Lower lobe of right lung (tissue), 2 donors: ENCODE measurements at regions not wholly inside any gene's neighbourhood (a gene's known extent, or its start where the extent isn't known, plus 50 kb on each side); places are given as distances from the start of the nearest gene placed in this dataset.

Experiments used
- ATAC-seq, 2 donors: fragments of 200-7000 bp; cut with Tn5 transposase; one replicate each; pipeline ENCODE4 v1.9.1; 2020 to 2022; ENCODE audit warnings: mild to moderate bottlenecking in 2 of 2, moderate library complexity in 2 of 2
- DNase-seq: peaks from one replicate; pipeline ENCODE4 v3.0.0-alpha.2; 2020
- H3K27ac ChIP-seq: fragments of 200-600 bp; one replicate; pipeline ENCODE4 v1.8.0; 2022
- H3K27me3 ChIP-seq: fragments of 200-600 bp; one replicate; pipeline ENCODE4 v1.8.0; 2022; ENCODE audit warnings: low read depth
- H3K36me3 ChIP-seq: fragments of 200-600 bp; one replicate; pipeline ENCODE4 v1.8.0; 2022; ENCODE audit warnings: mild to moderate bottlenecking
- H3K4me1 ChIP-seq: fragments of 200-600 bp; one replicate; pipeline ENCODE4 v1.8.0; 2022
- H3K4me3 ChIP-seq: fragments of 200-600 bp; one replicate; pipeline ENCODE4 v1.8.0; 2022; ENCODE audit warnings: mild to moderate bottlenecking
- H3K9me3 ChIP-seq: fragments of 200-600 bp; one replicate; pipeline ENCODE4 v1.8.0; 2022
- CTCF ChIP-seq: fragments of 200-600 bp; IDR thresholded peaks from one replicate; pipeline ENCODE4 v1.8.0; 2022; ENCODE audit warnings: antibody characterized with exemption, mild to moderate bottlenecking
- intact Hi-C: fragments of 100-400 bp; cut with DNase I; formaldehyde crosslinking; loops from one replicate; pipeline ENCODE4 v1.11.0; 2022
- donor health status: DM: no; HTN: yes; CAD: no; lungs with severe emphysema.

DNA sequence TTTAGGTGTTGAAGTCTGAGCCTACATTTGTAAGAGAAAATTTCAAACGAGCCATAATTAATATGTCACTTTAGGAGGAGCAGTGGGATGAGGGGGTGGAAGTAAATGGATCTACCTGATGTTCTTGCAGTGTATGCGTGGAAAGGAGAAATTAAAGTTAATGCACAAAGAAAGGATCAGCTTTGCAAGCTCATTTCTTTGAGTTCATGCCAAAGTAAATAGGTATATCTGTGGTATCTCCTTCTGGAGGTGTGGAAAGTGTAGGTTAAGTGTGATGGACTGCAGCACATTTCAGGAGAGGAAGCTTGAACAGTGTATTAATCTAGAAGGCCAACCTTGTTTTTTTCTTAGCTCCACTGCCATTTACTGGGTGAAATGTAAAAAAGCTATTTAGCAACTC, 307.5 kb upstream of the ZEB2 start:
- H3K36me3 ChIP-seq: no peaks in the 10 kb centered on the region
- no peaks in the 10 kb centered on the region for H3K9me3 ChIP-seq
- no peak for TF ChIP-seq CTCF

GRCh38 chr2:144826105-144826504, 306.2 kb upstream of the ZEB2 start:
- no peak overlapping the region for H3K27ac ChIP-seq

More for the DNA sequence above, 307.5 kb upstream of the ZEB2 start:
- H3K4me3 ChIP-seq: no peak overlapping the region
- DNase-seq: no peak
- no peak overlapping the region for H3K27ac ChIP-seq
- no peaks in the 10 kb centered on the region for H3K27me3 ChIP-seq
- no peak for ATAC-seq
- intact Hi-C loops: no loop called here
- H3K4me1 ChIP-seq: no peaks in the 10 kb centered on the region

GRCh38 chr2:144825331-144826020, 305.6 kb upstream of the ZEB2 start:
- Histone ChIP-seq H3K27ac (no peak overlapping the region), H3K9me3 (no peaks in the 10 kb centered on the region), H3K36me3 (no peaks in the 10 kb centered on the region), H3K4me1 (no peaks in the 10 kb centered on the region), H3K27me3 (no peaks in the 10 kb centered on the region), H3K4me3 (no peak overlapping the region)
- no peak for TF ChIP-seq CTCF
- ATAC-seq (no peak), DNase-seq (no peak)
- intact Hi-C loops: no loop called here

More at GRCh38 chr2:144826105-144826504, 306.2 kb upstream of the ZEB2 start:
- no peaks in the 10 kb centered on the region for H3K9me3 ChIP-seq
- no peak for DNase-seq
- H3K4me3 ChIP-seq: no peak overlapping the region
- no peaks in the 10 kb centered on the region for H3K4me1 ChIP-seq
- no peaks in the 10 kb centered on the region for H3K27me3 ChIP-seq
- intact Hi-C loops: no loop called here
- no peak for ATAC-seq
- no peak for TF ChIP-seq CTCF
- no peaks in the 10 kb centered on the region for H3K36me3 ChIP-seq

DNA sequence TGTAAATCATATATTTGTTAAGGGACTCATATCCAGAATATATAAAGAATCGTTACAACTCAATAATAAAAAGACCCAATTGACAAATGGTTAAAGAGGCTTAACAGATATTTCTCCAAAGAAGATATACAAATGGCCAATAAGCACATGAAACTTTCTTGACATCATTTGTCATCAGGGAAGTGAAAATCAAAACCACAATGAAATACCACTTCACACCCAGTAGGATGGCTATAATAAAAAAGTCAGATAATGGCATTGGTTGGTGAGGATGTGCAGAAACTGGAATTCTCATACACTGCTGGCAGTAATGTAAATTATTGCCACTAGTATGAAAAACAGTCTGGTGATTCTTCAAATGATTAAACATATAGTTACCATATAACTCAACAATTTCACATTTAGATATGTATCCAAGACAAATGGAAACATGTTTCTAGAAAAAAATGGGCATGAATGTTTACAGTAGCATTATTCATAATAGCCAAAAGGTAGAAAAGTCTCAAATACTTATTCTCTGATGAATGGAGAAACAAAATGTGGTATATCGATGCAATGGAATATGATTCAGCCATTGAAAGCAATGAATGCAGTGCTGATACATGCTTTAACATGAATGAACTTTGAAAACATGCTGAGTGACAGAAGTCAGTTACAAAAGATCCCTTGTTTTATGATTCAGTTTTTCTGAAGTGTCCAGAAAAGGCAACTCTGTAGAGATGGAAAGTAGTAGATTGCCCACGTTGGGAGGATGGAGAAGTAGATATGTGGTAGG, 304.6 kb upstream of the ZEB2 start:
- intact Hi-C loops: no loop called here
- no peak for TF ChIP-seq CTCF
- Histone ChIP-seq H3K27ac (no peak overlapping the region), H3K9me3 (no peaks in the 10 kb centered on the region), H3K4me1 (no peaks in the 10 kb centered on the region), H3K27me3 (no peaks in the 10 kb centered on the region), H3K4me3 (no peak overlapping the region), H3K36me3 (no peaks in the 10 kb centered on the region)
- ATAC-seq: no peak
- DNase-seq: no peak

DNA sequence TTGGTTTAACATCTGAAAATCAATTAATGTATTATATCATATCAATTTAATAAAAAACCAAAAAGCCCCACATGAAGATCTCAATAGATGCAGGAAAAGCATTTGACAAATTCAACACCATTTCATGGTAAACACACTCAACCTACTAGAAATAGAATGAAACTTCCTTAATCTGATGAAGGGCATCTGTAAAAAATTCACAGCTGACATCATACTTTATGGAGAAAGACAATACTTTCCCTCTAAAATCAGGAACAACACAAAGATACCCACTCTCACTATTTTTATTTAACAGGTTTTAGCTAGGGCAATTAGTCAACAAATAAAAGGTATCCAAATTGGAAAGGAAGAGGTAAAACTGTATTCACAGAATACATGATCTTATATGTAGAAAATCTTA, 303.0 kb upstream of the ZEB2 start:
- intact Hi-C loops: no loop called here
- Histone ChIP-seq H3K27me3 (no peaks in the 10 kb centered on the region), H3K27ac (no peak overlapping the region), H3K4me1 (no peaks in the 10 kb centered on the region), H3K4me3 (no peak overlapping the region), H3K36me3 (no peaks in the 10 kb centered on the region), H3K9me3 (no peaks in the 10 kb centered on the region)
- no peak for TF ChIP-seq CTCF
- ATAC-seq (no peak), DNase-seq (no peak)
